Colonic mucosa (tissue), 4 donors: ENCODE measurements at regions not wholly inside any gene's neighbourhood (a gene's known extent, or its start where the extent isn't known, plus 50 kb on each side); places are given as distances from the start of the nearest gene placed in this dataset.

Experiments used
- DNase-seq: peaks from one replicate; pipeline ENCODE4 v3.0.0-alpha.2; 2020
- H3K27ac ChIP-seq: fragments of 200-600 bp; one replicate; pipeline ENCODE4 v1.8.0; 2021
- H3K27me3 ChIP-seq: fragments of 200-600 bp; one replicate; pipeline ENCODE4 v1.8.0; 2021
- H3K36me3 ChIP-seq: fragments of 200-600 bp; one replicate; pipeline ENCODE4 v1.8.0; 2021
- H3K4me1 ChIP-seq: fragments of 200-600 bp; one replicate; pipeline ENCODE4 v1.8.0; 2021; ENCODE audit warnings: mild to moderate bottlenecking
- H3K4me3 ChIP-seq: fragments of 200-600 bp; one replicate; pipeline ENCODE4 v1.8.0; 2021
- H3K9ac ChIP-seq, 2 donors: one replicate each; pipeline ENCODE4 v1.7.0; 2013; ENCODE audit warnings: control low read depth in 2 of 2, low read depth in 2 of 2, low read length in 2 of 2
- H3K9me3 ChIP-seq: fragments of 200-600 bp; one replicate; pipeline ENCODE4 v1.8.0; 2021
- intact Hi-C: fragments of 100-400 bp; cut with DNase I; formaldehyde crosslinking; loops from one replicate; pipeline ENCODE4 v1.14.1; 2022
- TF ChIP-seq, protein P1 (sequence below): fragments of 200-600 bp; IDR thresholded peaks from one replicate; pipeline ENCODE4 v1.8.0; 2022; ENCODE audit warnings: antibody characterized with exemption, mild to moderate bottlenecking
- donor health status: healthy.
- donor health status: DM: no; HTN: no; CAD: no.
- donor health status: DM: no; HTN: no; CAD: no.

DNA sequence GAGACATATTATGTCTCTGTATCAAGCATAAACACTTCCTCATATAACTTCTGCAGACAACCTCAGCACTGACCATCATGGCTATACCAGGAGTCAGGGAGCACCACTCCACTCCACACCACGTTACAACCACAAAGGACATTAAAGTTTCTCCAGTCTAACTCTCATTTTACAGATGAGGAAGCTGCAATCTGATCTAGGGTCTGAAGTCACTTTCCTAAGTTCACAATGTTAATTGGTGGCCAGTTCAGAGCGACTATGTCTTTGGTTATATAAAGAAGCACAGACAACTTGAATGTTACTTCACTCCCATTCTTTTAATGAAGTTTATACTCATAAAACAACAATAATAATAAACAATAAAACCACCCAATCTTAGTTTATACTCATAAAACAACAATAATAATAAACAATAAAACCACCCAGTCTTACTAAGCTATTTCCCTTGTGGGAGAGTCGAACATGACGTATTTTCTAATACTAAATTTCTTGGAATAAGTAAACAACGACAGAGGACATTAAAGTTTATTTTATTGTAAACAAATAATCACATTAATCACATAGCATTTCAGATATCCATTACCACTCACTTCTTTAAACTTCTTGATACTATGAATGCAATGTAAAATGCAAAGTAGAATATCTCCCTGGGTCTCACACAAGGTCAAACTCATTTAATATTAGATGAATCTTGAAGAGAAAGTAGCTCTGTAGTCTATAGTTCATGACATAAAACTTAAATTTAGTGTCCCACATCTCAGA is 72.4 kb upstream of the SSTR1 start:
- Histone ChIP-seq H3K27me3 (no peaks in the 10 kb centered on the region), H3K4me3 (no peak overlapping the region), H3K9me3 (no peaks in the 10 kb centered on the region), H3K36me3 (no peaks in the 10 kb centered on the region), H3K9ac (no peak overlapping the region), H3K27ac (no peak overlapping the region), H3K4me1 (no peaks in the 10 kb centered on the region)
- TF ChIP-seq, protein P1, sequence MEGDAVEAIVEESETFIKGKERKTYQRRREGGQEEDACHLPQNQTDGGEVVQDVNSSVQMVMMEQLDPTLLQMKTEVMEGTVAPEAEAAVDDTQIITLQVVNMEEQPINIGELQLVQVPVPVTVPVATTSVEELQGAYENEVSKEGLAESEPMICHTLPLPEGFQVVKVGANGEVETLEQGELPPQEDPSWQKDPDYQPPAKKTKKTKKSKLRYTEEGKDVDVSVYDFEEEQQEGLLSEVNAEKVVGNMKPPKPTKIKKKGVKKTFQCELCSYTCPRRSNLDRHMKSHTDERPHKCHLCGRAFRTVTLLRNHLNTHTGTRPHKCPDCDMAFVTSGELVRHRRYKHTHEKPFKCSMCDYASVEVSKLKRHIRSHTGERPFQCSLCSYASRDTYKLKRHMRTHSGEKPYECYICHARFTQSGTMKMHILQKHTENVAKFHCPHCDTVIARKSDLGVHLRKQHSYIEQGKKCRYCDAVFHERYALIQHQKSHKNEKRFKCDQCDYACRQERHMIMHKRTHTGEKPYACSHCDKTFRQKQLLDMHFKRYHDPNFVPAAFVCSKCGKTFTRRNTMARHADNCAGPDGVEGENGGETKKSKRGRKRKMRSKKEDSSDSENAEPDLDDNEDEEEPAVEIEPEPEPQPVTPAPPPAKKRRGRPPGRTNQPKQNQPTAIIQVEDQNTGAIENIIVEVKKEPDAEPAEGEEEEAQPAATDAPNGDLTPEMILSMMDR, result no peak
- intact Hi-C loops, result no loop called here
- DNase-seq, result no peak

DNA sequence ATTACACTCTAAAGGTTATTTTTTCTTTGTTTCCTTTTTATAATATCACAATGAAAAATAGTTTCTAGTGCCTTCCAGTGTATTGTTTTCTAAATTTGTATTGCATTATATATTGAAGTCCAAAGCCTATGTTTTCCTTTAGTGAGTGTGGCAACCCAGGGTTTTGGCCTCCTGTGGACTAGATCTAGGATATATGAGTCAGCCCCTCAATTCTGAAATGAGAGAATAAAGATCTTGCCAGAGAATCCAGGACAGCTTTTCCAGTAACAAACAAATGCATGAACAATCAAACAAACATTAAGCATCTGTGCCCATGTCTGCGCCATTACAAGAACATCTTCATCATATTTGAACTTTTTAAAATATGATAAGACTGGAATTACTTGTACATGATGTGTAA is 70.7 kb upstream of the SSTR1 start:
- Histone ChIP-seq H3K4me3 (no peak overlapping the region), H3K9me3 (no peaks in the 10 kb centered on the region), H3K36me3 (no peaks in the 10 kb centered on the region), H3K27ac (no peak overlapping the region), H3K9ac (no peak overlapping the region), H3K4me1 (no peaks in the 10 kb centered on the region), H3K27me3 (no peaks in the 10 kb centered on the region)
- TF ChIP-seq, protein P1, result no peak
- no peak for DNase-seq
- intact Hi-C loops, result no loop called here

DNA sequence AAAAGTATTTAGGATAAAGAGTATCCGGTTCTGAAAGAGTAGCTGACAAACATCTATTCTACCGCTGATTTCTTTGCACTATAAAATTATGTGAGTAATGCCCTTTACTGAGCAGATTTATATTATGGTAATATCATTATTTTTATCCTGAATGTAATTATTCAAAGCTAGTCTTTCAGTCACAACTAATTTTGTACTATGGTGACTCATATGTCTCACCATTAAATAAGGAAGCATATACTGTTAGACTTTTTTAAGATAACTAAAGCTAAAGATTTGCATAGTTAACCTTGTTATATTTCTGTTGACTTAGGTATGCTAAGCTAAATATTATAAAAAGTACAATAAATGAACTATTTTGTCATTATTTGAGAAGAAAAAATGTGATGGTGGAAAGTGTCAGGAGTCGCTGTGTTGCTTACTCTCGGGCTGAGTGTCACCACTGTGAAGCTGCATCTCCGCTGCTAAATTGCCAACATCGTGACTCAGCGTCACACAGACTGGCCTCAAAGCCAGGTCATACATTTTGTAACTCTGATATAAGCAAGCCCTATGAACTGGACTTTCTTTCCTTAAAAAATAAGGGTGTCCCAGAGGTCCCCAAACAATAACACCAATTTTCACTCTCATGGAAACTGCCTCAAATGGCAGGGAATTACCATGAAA is 69.1 kb upstream of the SSTR1 start:
- no peak overlapping the region for H3K27ac ChIP-seq
- no peaks in the 10 kb centered on the region for H3K9me3 ChIP-seq
- H3K36me3 ChIP-seq, result no peaks in the 10 kb centered on the region
- no peaks in the 10 kb centered on the region for H3K4me1 ChIP-seq
- TF ChIP-seq, protein P1, result no peak
- H3K27me3 ChIP-seq, result no peaks in the 10 kb centered on the region
- no peak overlapping the region for H3K9ac ChIP-seq
- no peak for DNase-seq
- no peak overlapping the region for H3K4me3 ChIP-seq
- intact Hi-C loops, result no loop called here

DNA sequence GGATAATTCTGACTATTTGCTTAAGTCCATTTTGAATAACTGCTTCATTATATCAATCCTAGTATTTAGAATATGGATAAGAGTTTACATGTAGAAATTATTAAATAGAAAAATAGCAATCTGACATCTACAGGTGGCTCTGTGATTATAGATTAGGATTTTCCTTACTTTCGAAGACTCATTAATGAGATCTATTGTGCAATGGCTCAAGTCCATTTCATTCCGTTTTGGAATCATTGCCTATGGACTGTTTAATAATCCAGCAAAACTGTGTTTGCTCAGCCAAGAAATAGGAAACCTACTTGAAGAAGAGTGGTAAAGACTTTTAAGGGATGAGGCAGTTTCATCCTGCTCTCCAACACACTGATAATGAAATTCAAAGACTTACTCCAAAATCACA is 67.8 kb upstream of the SSTR1 start:
- Histone ChIP-seq H3K4me1 (no peaks in the 10 kb centered on the region), H3K27me3 (no peaks in the 10 kb centered on the region), H3K4me3 (no peak overlapping the region), H3K9me3 (no peaks in the 10 kb centered on the region), H3K27ac (no peak overlapping the region), H3K36me3 (no peaks in the 10 kb centered on the region), H3K9ac (no peak overlapping the region)
- TF ChIP-seq, protein P1, result no peak
- intact Hi-C loops, result no loop called here
- DNase-seq, result no peak

DNA sequence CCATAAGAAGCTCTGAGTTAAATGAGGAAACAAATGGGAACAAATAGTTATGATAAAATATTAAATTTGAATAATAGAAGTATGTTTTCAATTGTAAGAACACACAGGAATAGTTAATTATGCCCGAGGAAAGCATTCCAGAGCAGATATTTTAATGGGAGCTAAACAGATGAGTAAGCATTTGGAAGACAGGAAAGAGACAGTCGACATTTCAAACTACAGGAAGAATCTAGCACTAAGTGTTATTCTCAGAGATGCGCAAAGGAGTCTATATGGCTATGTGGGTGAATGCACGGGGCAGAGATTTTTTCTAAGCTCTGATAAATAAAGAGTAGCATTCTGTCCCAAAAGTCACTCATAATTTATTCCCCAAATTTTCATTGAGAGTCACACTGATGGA is 64.5 kb upstream of the SSTR1 start:
- no peak overlapping the region for H3K27ac ChIP-seq
- DNase-seq, result no peak
- no peaks in the 10 kb centered on the region for H3K4me1 ChIP-seq
- H3K36me3 ChIP-seq, result no peaks in the 10 kb centered on the region
- H3K4me3 ChIP-seq, result no peak overlapping the region
- TF ChIP-seq, protein P1, result no peak
- H3K27me3 ChIP-seq, result no peaks in the 10 kb centered on the region
- intact Hi-C loops, result no loop called here
- no peaks in the 10 kb centered on the region for H3K9me3 ChIP-seq
- no peak overlapping the region for H3K9ac ChIP-seq
